Esophagus muscularis mucosa (tissue), 4 donors: ENCODE measurements at regions not wholly inside any gene's neighbourhood (a gene's known extent, or its start where the extent isn't known, plus 50 kb on each side); places are given as distances from the start of the nearest gene placed in this dataset.

Experiments
- DNase-seq: peaks from one replicate; pipeline ENCODE4 v3.0.0-alpha.2; 2017; ENCODE audit errors: extremely low spot score
- H3K27ac ChIP-seq, 4 donors: fragments of 200-600 bp; sonication (generic); replicated peaks in 1 of 4; 1 replicate in 3 of 4; 2 replicates in 1 of 4; pipeline ENCODE4 v1.5.1; 2016 to 2019; ENCODE audit warnings: mild to moderate bottlenecking in 1 of 4
- H3K27me3 ChIP-seq, 4 donors: fragments of 200-600 bp; sonication (generic); one replicate each; pipeline versions ENCODE4 v1.5.1 to v1.6.0; 2016 to 2019
- H3K36me3 ChIP-seq, 4 donors: fragments of 200-600 bp; sonication (generic); one replicate each; pipeline ENCODE4 v1.5.1; 2016 to 2019
- H3K4me1 ChIP-seq, 4 donors: fragments of 200-600 bp; sonication (generic); one replicate each; pipeline ENCODE4 v1.5.1; 2016 to 2019
- H3K4me3 ChIP-seq, 4 donors: fragments of 200-600 bp; sonication (generic); 1 replicate in 2 of 4; 2 replicates in 2 of 4; pipeline ENCODE4 v1.5.1; 2016 to 2019; ENCODE audit warnings: mild to moderate bottlenecking in 4 of 4, moderate library complexity in 1 of 4
- H3K9me3 ChIP-seq, 4 donors: fragments of 200-600 bp; sonication (generic); 1 replicate in 3 of 4; 2 replicates in 1 of 4; pipeline ENCODE4 v1.5.1; 2016 to 2019
- EP300 ChIP-seq: sonication (generic); formaldehyde crosslinking; IDR thresholded peaks from one replicate; pipeline ENCODE4 v1.6.1; 2017; ENCODE audit warnings: antibody characterized with exemption
- POLR2A ChIP-seq: fragments of 450-650 bp; IDR thresholded peaks from one replicate; pipeline ENCODE4 v1.6.1; 2017; ENCODE audit warnings: antibody characterized with exemption, moderate library complexity, mild to moderate bottlenecking, low read depth
- POLR2AphosphoS5 ChIP-seq, 2 donors: sonication (generic); formaldehyde crosslinking; IDR thresholded peaks; one replicate each; pipeline ENCODE4 v1.6.1; 2017; ENCODE audit warnings: antibody characterized with exemption in 2 of 2
- WGBS: methylation state at CpG from one replicate; pipeline ENCODE4 v1.1.5; 2018; 5-methylcytosine and 5-hydroxymethylcytosine counted together
- intact Hi-C: fragments of 100-400 bp; cut with DNase I; formaldehyde crosslinking; loops from one replicate; pipeline ENCODE4 v1.15.1; 2023
- TF ChIP-seq, protein P1 (sequence below), 3 experiments: fragments of 200-600 bp in 2 of 3; fragments of 450-650 bp in 1 of 3; sonication (generic) in 2 of 3; IDR thresholded peaks; one replicate each; pipeline ENCODE4 v1.5.1; 2017 to 2019; ENCODE audit warnings: antibody characterized with exemption in 3 of 3, mild to moderate bottlenecking in 2 of 3, moderate library complexity in 1 of 3

DNA sequence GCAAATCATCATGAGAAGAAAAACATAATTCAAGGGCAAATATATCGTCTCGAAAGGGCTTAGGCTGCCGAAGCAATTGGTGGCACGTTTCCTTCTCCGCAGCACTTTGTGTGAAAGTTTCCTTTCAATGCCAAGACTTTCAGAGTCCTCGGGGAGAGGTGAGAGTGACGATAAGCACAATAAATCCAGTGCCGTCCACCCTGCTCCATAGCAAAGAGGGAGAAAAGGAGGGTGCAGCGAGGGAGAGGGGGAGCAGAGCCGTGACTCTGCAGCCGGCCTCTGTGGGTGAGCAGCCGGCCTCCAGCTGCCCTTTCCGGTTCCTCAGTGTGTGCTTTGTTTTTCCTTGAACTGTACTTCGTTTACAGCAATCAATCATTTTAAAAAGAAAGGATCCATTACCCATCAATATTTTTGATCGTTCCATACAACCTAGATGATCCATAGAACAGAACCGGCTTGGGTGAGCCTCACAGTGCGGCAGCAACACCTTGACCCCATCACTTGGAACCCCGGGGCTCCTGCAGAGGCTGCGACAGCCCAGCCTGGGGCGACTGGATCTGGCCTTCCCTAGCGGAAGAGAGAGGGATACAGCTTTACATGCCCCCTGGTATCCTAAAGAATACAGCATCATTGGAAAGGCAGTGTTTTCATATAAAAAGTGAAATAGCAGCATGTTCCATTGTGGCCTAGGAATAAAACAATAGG is 247.0 kb upstream of the IRX4 start:
- H3K27ac ChIP-seq, result no peak overlapping the region
- peaks cover 0 to 26% (median 0%) of the 10 kb centered on the region in 4 donors for H3K27me3 ChIP-seq
- 36% methylated on average over 21 of the region's 21 CpGs for WGBS
- peak overlapping the region in 3 of 4 donors; percentile 1 to 20 (median 15) for H3K4me3 ChIP-seq
- H3K9me3 ChIP-seq, result no peaks in the 10 kb centered on the region
- intact Hi-C loops, result no loop called here
- H3K4me1 ChIP-seq, result peaks cover 0 to 15% (median 6%) of the 10 kb centered on the region in 4 donors
- TF ChIP-seq EP300 (no peak), POLR2AphosphoS5 (IDR thresholded peaks at IDR 0.05) (no peak), POLR2A (no peak)
- TF ChIP-seq, protein P1, sequence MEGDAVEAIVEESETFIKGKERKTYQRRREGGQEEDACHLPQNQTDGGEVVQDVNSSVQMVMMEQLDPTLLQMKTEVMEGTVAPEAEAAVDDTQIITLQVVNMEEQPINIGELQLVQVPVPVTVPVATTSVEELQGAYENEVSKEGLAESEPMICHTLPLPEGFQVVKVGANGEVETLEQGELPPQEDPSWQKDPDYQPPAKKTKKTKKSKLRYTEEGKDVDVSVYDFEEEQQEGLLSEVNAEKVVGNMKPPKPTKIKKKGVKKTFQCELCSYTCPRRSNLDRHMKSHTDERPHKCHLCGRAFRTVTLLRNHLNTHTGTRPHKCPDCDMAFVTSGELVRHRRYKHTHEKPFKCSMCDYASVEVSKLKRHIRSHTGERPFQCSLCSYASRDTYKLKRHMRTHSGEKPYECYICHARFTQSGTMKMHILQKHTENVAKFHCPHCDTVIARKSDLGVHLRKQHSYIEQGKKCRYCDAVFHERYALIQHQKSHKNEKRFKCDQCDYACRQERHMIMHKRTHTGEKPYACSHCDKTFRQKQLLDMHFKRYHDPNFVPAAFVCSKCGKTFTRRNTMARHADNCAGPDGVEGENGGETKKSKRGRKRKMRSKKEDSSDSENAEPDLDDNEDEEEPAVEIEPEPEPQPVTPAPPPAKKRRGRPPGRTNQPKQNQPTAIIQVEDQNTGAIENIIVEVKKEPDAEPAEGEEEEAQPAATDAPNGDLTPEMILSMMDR (IDR thresholded peaks at IDR 0.05), result no peak
- H3K36me3 ChIP-seq, result no peaks in the 10 kb centered on the region
- no peak for DNase-seq

DNA sequence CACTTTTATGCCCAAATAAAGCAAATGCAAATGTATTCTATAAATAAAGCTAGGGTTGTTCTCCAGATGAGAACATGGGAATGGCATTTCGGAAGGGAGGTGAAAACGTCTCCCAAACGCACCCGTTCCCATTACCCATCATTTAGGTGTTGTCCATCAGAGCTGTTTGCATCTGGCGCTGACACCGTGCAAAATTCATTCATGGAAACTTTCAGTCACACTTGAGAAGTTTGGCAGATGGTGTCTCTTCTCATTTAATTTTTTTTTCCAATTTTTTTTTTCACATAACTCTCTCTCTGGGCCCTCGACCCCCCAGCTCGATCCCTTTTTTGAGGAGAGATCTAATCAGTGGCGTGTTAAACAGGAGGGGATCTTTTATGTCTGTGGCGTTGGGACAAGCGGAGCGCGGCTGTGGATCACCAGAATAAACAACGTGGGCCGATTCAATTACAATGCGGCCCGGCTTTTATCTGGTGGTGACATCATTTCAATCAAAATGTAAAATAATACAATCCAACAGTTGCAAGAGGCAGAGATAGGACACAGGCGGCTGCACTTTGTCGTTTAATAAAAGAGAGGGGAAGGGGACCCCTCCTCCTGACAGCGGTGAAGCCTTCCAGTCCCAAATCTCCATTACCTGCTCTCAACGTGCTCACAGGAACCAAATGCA is 246.1 kb upstream of the IRX4 start:
- intact Hi-C loops, result no loop called here
- no peak overlapping the region for H3K27ac ChIP-seq
- WGBS, result 46% methylated on average over 21 of the region's 21 CpGs

DNA sequence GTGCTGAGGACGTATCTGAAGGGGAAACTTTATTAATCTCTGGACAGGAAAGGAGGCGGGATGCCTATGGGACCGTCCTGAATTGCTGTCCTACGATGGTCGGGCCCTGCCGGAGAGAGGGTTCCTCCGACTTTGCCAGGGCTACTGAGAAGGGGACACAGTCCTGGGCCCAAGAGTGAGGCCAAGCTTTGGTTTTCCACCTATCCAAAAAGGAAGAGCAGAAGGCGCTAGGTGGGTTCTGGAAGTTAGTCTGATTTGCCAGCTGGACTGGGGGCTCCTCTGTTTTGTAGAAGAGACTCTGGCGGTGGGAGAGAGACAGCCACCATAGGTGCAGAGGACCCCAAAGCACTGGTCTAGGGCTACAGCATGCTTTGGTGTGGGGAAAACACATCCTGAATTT is 243.8 kb upstream of the IRX4 start:
- H3K27ac ChIP-seq, result no peak overlapping the region
- DNase-seq, result no peak
- WGBS, result 87% methylated on average over 9 of the region's 9 CpGs

More for the DNA sequence above, 246.1 kb upstream of the IRX4 start:
- Histone ChIP-seq H3K4me1 (peaks cover 0 to 15% (median 6%) of the 10 kb centered on the region in 4 donors), H3K9me3 (no peaks in the 10 kb centered on the region), H3K36me3 (no peaks in the 10 kb centered on the region), H3K27me3 (peaks cover 0 to 28% (median 0%) of the 10 kb centered on the region in 4 donors), H3K4me3 (peak overlapping the region in 2 of 4 donors; percentile 1 to 20)
- no peak for DNase-seq
- TF ChIP-seq POLR2A (no peak), POLR2AphosphoS5 (IDR thresholded peaks at IDR 0.05) (no peak), EP300 (no peak)
- TF ChIP-seq, protein P1 (IDR thresholded peaks at IDR 0.05), result no peak

DNA sequence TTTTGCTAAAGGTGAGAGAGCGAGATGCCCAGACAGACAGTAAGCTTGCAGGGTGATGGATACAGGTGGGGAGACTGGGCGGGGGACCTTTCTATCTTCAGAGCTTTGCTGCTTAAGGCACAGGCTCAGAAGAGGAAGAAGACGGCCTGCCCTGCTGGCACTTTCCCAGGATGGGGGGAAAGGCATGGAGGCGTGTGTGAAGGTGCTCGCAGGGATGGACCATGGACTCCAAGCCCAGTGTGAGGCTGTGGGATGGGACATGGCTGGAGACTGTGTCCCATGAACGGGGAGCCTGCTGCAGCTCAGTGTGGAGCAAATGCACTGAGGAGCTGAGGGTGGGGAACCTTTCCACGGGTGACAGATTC is 243.2 kb upstream of the IRX4 start:
- whole genome bisulfite sequencing, result 76% methylated on average over 7 of the region's 7 CpGs
- H3K4me3 ChIP-seq, result no peak overlapping the region
- TF ChIP-seq POLR2A (no peak), EP300 (no peak), POLR2AphosphoS5 (IDR thresholded peaks at IDR 0.05) (no peak)
- TF ChIP-seq, protein P1 (IDR thresholded peaks at IDR 0.05), result no peak
- no peak overlapping the region for H3K27ac ChIP-seq
- no peak for DNase-seq
- H3K36me3 ChIP-seq, result no peaks in the 10 kb centered on the region
- H3K27me3 ChIP-seq, result peaks cover 0 to 36% (median 0%) of the 10 kb centered on the region in 4 donors
- intact Hi-C loops, result no loop called here
- peaks cover 0 to 10% (median 0%) of the 10 kb centered on the region in 4 donors for H3K9me3 ChIP-seq
- H3K4me1 ChIP-seq, result peaks cover 0 to 15% (median 6%) of the 10 kb centered on the region in 4 donors

More for the DNA sequence above, 243.8 kb upstream of the IRX4 start:
- intact Hi-C loops, result no loop called here
- no peaks in the 10 kb centered on the region for H3K36me3 ChIP-seq
- H3K27me3 ChIP-seq, result peaks cover 0 to 34% (median 0%) of the 10 kb centered on the region in 4 donors
- no peak for TF ChIP-seq POLR2A
- no peak overlapping the region for H3K4me3 ChIP-seq
- peaks cover 0 to 15% (median 6%) of the 10 kb centered on the region in 4 donors for H3K4me1 ChIP-seq
- peaks cover 0 to 10% (median 0%) of the 10 kb centered on the region in 4 donors for H3K9me3 ChIP-seq

DNA sequence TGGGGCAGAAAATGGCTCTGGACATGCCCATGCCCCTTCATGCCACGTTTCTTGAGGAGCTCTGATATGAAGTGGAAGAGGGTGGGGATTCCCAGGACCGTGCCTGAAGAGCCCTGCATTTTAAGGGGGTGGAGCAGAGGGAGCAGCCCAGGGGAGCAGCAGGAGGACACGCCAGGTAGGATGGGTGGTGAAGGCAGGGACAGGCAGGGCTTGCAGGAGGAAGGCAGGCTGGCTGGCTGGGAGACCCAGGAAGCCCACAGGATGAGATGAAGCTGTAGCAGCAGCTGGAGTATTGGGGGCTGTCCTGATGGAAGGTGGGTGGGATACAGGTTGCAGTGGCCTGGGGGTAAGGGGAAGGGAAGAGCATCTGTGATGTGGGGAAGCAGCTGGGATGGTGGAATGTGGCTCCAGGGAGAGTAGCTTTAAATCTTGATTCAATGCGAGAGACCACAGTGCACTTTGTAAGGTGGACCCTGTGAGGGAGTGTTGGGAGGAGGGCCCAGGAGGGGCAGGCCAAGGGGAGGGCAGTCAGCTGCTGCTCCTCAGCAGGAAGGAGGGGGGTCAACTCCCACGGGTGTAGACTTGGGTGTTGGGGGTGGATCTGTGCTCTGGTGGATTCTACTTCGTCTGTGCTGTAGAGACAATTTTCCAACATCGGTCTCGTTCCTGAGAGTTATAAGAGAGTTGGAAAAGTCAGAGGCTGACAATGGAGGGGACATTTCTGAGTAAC is 242.6 kb upstream of the IRX4 start:
- DNase-seq, result no peak
- H3K4me1 ChIP-seq, result peaks cover 0 to 15% (median 6%) of the 10 kb centered on the region in 4 donors
- H3K4me3 ChIP-seq, result no peak overlapping the region
- 55% methylated on average over 8 of the region's 8 CpGs for WGBS
- no peak overlapping the region for H3K27ac ChIP-seq
- peaks cover 0 to 10% (median 0%) of the 10 kb centered on the region in 4 donors for H3K9me3 ChIP-seq
- intact Hi-C loops, result no loop called here
- no peak for TF ChIP-seq POLR2A
- TF ChIP-seq POLR2AphosphoS5 (IDR thresholded peaks at IDR 0.05), result no peak
- TF ChIP-seq EP300, result no peak
- TF ChIP-seq, protein P1 (IDR thresholded peaks at IDR 0.05), result no peak
- H3K36me3 ChIP-seq, result no peaks in the 10 kb centered on the region
- peaks cover 0 to 36% (median 0%) of the 10 kb centered on the region in 4 donors for H3K27me3 ChIP-seq
